DND-41 (cell line): ENCODE measurements at regions not wholly inside any gene's neighbourhood (a gene's known extent, or its start where the extent isn't known, plus 50 kb on each side); places are given as distances from the start of the nearest gene placed in this dataset.

ENCODE experiments used
- EZH2 ChIP-seq: IDR thresholded peaks from 3 replicates; pipeline ENCODE4 v1.6.1; 2012; ENCODE audit warnings: borderline replicate concordance, low read depth, mild to moderate bottlenecking, moderate library complexity, low read length, inconsistent platforms; ENCODE audit not compliant: severe bottlenecking
- TF ChIP-seq, protein P1 (sequence below): IDR thresholded peaks from 2 replicates; pipeline ENCODE4 v1.5.1; 2012; ENCODE audit warnings: borderline replicate concordance, low read length, moderate library complexity, mild to moderate bottlenecking; ENCODE audit not compliant: poor library complexity, severe bottlenecking; ENCODE audit errors: extremely low read depth

DNA sequence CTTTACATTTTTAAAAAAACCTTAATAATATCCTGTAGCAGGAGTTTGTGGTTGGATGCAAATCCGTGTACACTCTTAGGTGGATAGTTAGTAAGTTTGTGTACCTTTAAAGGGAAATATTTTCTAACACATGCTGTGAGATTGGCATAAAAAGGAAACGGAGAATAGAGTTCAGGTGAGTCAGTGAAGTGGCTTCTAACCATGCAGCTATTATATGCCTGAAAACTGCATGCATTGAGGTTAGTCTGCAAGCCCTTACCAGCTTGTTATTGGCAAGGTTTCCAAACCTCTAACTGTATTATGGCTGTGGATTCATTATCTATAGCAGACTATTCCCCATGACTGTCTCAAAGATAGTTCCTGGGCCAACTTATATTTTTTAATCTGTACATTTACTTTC is 420.6 kb upstream of the MMS22L start:
- TF ChIP-seq, protein P1, sequence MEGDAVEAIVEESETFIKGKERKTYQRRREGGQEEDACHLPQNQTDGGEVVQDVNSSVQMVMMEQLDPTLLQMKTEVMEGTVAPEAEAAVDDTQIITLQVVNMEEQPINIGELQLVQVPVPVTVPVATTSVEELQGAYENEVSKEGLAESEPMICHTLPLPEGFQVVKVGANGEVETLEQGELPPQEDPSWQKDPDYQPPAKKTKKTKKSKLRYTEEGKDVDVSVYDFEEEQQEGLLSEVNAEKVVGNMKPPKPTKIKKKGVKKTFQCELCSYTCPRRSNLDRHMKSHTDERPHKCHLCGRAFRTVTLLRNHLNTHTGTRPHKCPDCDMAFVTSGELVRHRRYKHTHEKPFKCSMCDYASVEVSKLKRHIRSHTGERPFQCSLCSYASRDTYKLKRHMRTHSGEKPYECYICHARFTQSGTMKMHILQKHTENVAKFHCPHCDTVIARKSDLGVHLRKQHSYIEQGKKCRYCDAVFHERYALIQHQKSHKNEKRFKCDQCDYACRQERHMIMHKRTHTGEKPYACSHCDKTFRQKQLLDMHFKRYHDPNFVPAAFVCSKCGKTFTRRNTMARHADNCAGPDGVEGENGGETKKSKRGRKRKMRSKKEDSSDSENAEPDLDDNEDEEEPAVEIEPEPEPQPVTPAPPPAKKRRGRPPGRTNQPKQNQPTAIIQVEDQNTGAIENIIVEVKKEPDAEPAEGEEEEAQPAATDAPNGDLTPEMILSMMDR, result no peak
- TF ChIP-seq EZH2, result no peak
